Heart right ventricle (tissue), 16 donors: ENCODE measurements at regions not wholly inside any gene's neighbourhood (a gene's known extent, or its start where the extent isn't known, plus 50 kb on each side); places are given as distances from the start of the nearest gene placed in this dataset.
"Not testable (repeated sequence)": the region's sequence is repeated elsewhere in the genome, so short reads cannot be mapped to it uniquely, and the experiment has no call there.

ENCODE experiments used
- ATAC-seq, 8 donors: fragments of 200-7000 bp; cut with Tn5 transposase; one replicate each; pipeline ENCODE4 v1.9.1; 2020; ENCODE audit warnings: mild to moderate bottlenecking in 8 of 8, moderate library complexity in 8 of 8, moderate number of reproducible peaks in 1 of 8
- DNase-seq, 2 donors: peaks; one replicate each; pipeline ENCODE4 v3.0.0-alpha.2; 2020
- H3K27ac ChIP-seq, 10 donors: fragments of 200-600 bp; sonication (generic) in 2 of 10; one replicate each; pipeline versions ENCODE4 v1.5.0 to v1.8.0; 2020 to 2022; ENCODE audit warnings: mild to moderate bottlenecking in 3 of 10
- H3K27me3 ChIP-seq, 7 donors: fragments of 200-600 bp; one replicate each; pipeline ENCODE4 v1.8.0; 2021 to 2022; ENCODE audit warnings: mild to moderate bottlenecking in 2 of 7
- H3K36me3 ChIP-seq, 9 donors: fragments of 200-600 bp; sonication (generic) in 1 of 9; one replicate each; pipeline versions ENCODE4 v1.5.0 to v1.8.0; 2020 to 2022; ENCODE audit warnings: mild to moderate bottlenecking in 2 of 9
- H3K4me1 ChIP-seq, 9 donors: fragments of 200-600 bp; sonication (generic) in 1 of 9; one replicate each; pipeline versions ENCODE4 v1.5.0 to v1.8.0; 2020 to 2022; ENCODE audit warnings: mild to moderate bottlenecking in 4 of 9
- H3K4me3 ChIP-seq, 10 donors: fragments of 200-600 bp; sonication (generic) in 2 of 10; one replicate each; pipeline versions ENCODE4 v1.5.0 to v1.8.0; 2020 to 2022; ENCODE audit warnings: mild to moderate bottlenecking in 7 of 10, moderate library complexity in 2 of 10
- H3K9me3 ChIP-seq, 11 donors: fragments of 200-600 bp in 10 of 11; sonication (generic) in 2 of 11; one replicate each; pipeline versions ENCODE4 v1.5.0 to v1.8.0; 2013 to 2022; ENCODE audit warnings: mild to moderate bottlenecking in 2 of 11, control low read depth in 1 of 11, moderate library complexity in 1 of 11
- CTCF ChIP-seq, 9 donors: fragments of 200-600 bp; sonication (generic) in 2 of 9; IDR thresholded peaks; one replicate each; pipeline versions ENCODE4 v1.5.0 to v1.8.0; 2021 to 2022; ENCODE audit warnings: antibody characterized with exemption in 9 of 9, mild to moderate bottlenecking in 5 of 9, moderate library complexity in 1 of 9
- WGBS, 2 donors: extraction: QIAGEN DNeasy Blood & Tissue Kit; methylation state at CpG; one replicate each; pipeline ENCODE4 v1.1.7; 2013; ENCODE audit warnings: inconsistent platforms in 1 of 2; 5-methylcytosine and 5-hydroxymethylcytosine counted together
- intact Hi-C, 10 donors: fragments of 100-400 bp; cut with DNase I; formaldehyde crosslinking; loops; one replicate each; pipeline versions ENCODE4 v1.11.1 to v1.14.2; 2022
- donor health status: Arrhythmogenic right ventricular cardiomyopathy.
- donor health status: ischemic (EF 13 %, LVEDD 7.1; RV severe dilation, severe dysfunction).
- donor health status: healthy with polysubstance abuse.
- donor health status: DM: no; HTN: yes; CAD: no.
- donor health status: DM: no; HTN: no; CAD: no.
- donor health status: ischemic (EF 25% LVEDD 6.9; RV normal size, moderate dysfunction).
- donor health status: ischemic (EF 25% LVEDD 5.7; RV mildly dilated, moderate dysfunction).
- donor health status: healthy.
- donor health status: DM: yes; HTN: yes; CAD: no.
- donor health status: Ischemic cardiomyopathy.
- donor health status: ischemic (EF 35%, LVEDD 5.7; RV mildly dilated, moderate dysfunction).
- donor health status: nonischemic (EF 11% LVEDD 7.7; RV severe dilation, severe dysfunction).
- donor health status: DM: yes; HTN: yes; CAD: no.
- donor health status: PGD.
- donor health status: ischemic (EF 29% LVEDD 5.4; RV normal size, mild dysfunction).
- donor health status: nonischemic (EF 23%, LVEDD 6.1; RV moderate dilation, normal function).

DNA sequence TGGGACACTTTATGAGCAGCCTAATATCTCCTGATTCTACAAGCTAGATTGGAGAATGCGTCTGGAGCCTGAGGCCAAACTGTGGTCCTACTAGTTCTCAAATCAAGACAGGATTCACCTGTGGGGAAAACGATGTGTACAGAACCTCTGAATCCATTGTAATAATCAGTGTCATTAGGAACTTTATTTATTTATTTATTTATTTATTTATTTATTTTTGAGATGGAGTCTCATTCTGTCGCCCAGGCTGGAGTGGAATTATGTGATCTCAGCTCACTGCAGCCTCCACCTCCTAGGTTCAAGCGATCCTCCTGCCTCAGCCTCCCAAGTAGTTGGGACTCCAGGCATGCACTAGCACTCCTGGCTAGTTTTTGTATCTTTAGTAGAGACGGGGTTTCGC lies 52.6 kb upstream of the KIF26B start:
- H3K27ac ChIP-seq, ATAC-seq, H3K27me3 ChIP-seq, DNase-seq, H3K9me3 ChIP-seq, H3K4me1 ChIP-seq, H3K4me3 ChIP-seq, intact Hi-C loops, H3K36me3 ChIP-seq: not testable (repeated sequence)
- WGBS, 2 donors, result 94 to 98% methylated on average over 6 of the region's 6 CpGs

GRCh38 chr1:245099401-245099800 lies 55.4 kb upstream of the KIF26B start:
- intact Hi-C loops, result no loop called here
- TF ChIP-seq CTCF (IDR thresholded peaks at IDR 0.05), result no peak
- Histone ChIP-seq H3K27me3 (no peaks in the 10 kb centered on the region), H3K4me3 (no peak overlapping the region), H3K36me3 (no peaks in the 10 kb centered on the region), H3K9me3 (no peaks in the 10 kb centered on the region), H3K27ac (no peak overlapping the region), H3K4me1 (no peaks in the 10 kb centered on the region)
- ATAC-seq (no peak), DNase-seq (no peak)
- WGBS, 2 donors, result 88 to 89% methylated on average over 8 of the region's 8 CpGs

GRCh38 chr1:245098924-245099323 lies 55.9 kb upstream of the KIF26B start:
- 96 to 97% methylated on average over 6 of the region's 6 CpGs for WGBS, 2 donors
- ATAC-seq, result no peak
- no peak for TF ChIP-seq CTCF (IDR thresholded peaks at IDR 0.05)
- H3K4me1 ChIP-seq, result no peaks in the 10 kb centered on the region
- H3K4me3 ChIP-seq, result no peak overlapping the region
- no peaks in the 10 kb centered on the region for H3K27me3 ChIP-seq
- H3K9me3 ChIP-seq, result no peaks in the 10 kb centered on the region
- intact Hi-C loops, result no loop called here
- no peak overlapping the region for H3K27ac ChIP-seq
- H3K36me3 ChIP-seq, result no peaks in the 10 kb centered on the region
- DNase-seq, result no peak

GRCh38 chr1:245096311-245097066 lies 58.3 kb upstream of the KIF26B start:
- DNase-seq, result no peak
- no peak overlapping the region for H3K27ac ChIP-seq
- H3K27me3 ChIP-seq, result no peaks in the 10 kb centered on the region
- peaks cover 0 to 3% (median 0%) of the 10 kb centered on the region in 9 donors for H3K36me3 ChIP-seq
- 85 to 89% methylated on average over 5 of the region's 5 CpGs for WGBS, 2 donors
- H3K4me3 ChIP-seq, result no peak overlapping the region
- H3K4me1 ChIP-seq, result no peaks in the 10 kb centered on the region
- intact Hi-C loops, result no loop called here
- no peaks in the 10 kb centered on the region for H3K9me3 ChIP-seq
- no peak for ATAC-seq
- no peak for TF ChIP-seq CTCF (IDR thresholded peaks at IDR 0.05)

DNA sequence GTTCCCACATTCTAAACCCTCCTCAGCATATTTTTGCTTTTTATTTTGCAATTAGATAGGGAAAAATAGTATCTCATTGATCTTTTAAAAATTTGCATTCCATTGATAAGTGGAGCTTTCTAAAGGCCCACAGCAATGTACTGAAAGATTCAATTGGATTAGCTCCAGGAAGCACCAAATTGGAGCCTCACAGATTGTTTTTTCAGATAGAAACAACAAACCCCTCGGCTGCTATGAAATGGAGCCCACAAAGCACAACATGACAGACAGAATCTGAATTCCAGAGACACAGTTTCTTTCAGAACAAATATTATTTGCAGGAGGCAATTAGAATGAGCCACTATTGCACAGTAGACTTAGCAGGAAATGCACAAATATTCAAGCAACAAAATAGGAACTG lies 58.9 kb upstream of the KIF26B start:
- no peaks in the 10 kb centered on the region for H3K27me3 ChIP-seq
- 53 to 54% methylated on average over 1 of the region's 1 CpG for WGBS, 2 donors
- H3K36me3 ChIP-seq, result peaks cover 0 to 9% (median 0%) of the 10 kb centered on the region in 9 donors
- H3K27ac ChIP-seq, result no peak overlapping the region
- H3K4me1 ChIP-seq, result no peaks in the 10 kb centered on the region
- ATAC-seq (no peak), DNase-seq (no peak)
- H3K4me3 ChIP-seq, result no peak overlapping the region
- TF ChIP-seq CTCF (IDR thresholded peaks at IDR 0.05), result no peak
- intact Hi-C loops, result no loop called here
- H3K9me3 ChIP-seq, result no peaks in the 10 kb centered on the region
